IPS-NIHi7 (cell line): ENCODE measurements at regions not wholly inside any gene's neighbourhood (a gene's known extent, or its start where the extent isn't known, plus 50 kb on each side); places are given as distances from the start of the nearest gene placed in this dataset.

ENCODE experiments used
- DNase-seq: peaks from one replicate; pipeline ENCODE4 v3.0.0; 2012; ENCODE audit warnings: mixed read lengths; ENCODE audit errors: extremely low spot score

DNA sequence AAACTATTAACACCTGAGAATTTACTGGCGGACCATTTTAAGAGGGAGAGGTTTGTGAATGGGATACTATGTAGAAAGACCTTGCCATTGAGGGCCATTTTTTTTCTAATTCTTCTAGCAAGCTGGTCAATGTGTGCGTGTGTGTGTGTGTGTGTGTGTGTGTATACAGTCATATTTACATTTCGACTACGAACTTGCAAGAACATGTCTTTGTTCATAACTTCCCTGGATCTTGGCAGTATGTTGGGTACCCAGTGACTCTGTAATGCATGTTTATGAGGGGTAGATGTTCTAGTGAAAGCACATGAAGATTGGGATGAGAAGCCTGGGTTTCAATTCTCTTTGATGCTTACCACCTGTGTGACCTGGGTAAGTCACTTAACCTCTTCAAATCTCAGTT lies 133.6 kb downstream of the UBE2E3 start:
- DNase-seq = no peak

DNA sequence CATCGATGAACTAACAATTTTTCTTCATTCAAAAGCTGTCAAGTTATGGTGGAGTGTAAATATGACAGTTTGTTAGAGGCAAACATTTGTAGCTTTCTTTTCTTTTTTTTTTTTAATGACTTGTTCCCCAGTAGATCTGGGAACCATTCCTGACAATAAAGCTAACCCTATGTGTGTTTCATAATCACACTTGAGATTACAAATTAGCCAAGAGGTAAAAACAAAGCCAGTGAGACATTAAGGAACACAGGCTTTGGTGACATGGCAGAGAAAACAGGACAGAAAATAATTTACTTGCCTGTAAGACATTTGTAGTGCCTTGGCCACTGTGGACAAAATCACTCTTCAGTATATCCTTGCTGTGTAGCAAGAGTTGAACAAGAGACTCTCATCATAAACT lies 135.9 kb downstream of the UBE2E3 start:
- DNase-seq = no peak

GRCh38 chr2:181117206-181117925 lies 137.0 kb downstream of the UBE2E3 start:
- no peak for DNase-seq

DNA sequence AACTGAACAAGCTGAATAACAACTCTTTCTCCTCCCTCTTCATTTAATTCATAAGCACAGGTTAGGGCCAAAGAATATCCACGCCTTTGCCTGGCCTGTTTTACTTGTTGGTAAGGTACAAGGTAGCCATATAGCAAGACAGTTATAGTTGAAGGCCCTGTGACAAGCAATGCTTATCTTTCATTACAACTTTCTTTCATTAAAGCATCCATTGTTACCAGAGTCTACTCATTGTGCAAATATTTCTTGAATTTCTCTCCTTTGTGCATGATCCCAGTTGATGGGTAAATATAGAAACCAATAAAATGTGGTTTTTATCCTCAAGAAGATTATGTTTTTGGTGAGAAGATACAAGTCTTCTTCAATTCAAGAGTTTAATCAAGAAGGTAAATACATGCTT lies 140.2 kb downstream of the UBE2E3 start:
- no peak for DNase-seq

DNA sequence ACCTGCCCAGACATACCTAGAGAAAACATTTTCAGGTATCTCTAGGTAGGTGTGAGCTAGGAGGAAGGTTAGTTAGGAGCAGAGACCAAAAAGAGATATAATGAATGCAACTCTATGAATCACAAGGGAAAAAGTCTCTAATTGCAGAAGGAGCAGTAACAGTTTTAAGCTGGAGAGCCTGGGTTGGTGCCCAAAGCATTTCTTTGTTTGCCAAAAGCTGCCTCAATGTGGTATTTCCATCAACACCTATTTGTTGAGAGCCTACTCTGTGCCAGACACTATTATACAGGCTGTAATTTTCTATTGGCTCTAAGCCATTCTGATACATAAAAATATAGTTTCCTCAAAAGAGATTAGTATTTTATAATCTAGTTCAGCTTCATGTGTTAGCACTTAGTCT lies 141.6 kb downstream of the UBE2E3 start:
- DNase-seq = no peak

- no peak for DNase-seq
Measured at GRCh38 chr2:181122601-181123000, 142.2 kb downstream of the UBE2E3 start.

DNA sequence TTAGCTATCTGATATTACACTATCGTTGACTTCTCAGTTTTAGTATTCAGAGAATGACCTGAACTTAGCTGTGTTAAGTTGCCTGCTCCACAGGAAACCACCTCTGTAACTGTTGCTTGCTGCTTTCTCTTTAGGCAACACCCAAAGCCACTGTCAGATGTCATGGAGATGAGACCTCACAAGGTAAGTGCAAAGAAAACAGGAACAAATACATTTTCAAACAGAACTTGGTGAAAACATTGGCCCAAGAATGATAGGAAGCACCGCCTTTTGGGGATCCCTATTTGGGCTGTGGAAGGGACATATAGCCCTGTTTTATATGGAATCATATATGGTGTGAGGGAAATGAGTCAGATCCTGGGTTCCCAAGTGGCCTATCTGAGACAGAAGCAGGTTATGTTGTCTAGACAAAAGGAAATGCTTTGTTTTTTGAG lies 143.4 kb downstream of the UBE2E3 start:
- DNase-seq = no peak

DNA sequence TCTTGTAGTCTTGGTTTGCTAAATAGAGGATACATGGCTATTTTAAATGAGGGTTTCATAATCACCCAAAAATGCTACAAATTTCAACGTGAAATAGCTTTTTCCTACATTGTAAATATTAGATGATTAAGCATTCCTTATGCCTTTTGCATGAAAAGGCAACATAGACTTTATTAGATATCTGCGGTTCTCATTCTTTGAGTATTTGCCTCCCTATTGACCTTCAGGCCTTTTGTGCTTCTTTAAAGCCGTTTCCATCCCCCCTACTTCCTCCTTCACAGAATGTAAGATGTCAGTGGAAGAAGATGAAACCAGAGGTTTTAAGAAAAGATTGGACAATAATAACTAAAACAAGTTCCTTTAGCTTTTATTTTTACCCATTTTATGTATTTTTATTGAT lies 144.1 kb downstream of the UBE2E3 start:
- DNase-seq = no peak

DNA sequence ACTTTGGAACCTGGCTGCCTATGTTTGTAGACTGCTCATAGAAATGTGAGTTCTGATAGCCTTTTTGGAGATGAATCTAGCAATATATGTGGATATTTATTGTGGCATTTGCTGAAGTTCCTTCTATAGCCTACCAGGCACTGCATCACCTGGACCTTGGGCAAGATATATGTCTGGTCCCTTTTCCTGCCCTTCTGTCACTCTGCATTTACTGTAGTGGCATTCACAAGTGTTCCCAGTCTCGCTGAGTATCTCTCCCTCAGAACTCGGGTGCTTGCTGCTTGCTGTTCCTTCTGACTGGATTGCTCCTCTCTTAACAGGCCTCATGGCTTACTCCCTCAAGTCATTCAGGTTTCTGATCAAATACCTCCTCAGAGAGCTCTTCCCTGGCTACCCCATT lies 145.0 kb downstream of the UBE2E3 start:
- no peak for DNase-seq

DNA sequence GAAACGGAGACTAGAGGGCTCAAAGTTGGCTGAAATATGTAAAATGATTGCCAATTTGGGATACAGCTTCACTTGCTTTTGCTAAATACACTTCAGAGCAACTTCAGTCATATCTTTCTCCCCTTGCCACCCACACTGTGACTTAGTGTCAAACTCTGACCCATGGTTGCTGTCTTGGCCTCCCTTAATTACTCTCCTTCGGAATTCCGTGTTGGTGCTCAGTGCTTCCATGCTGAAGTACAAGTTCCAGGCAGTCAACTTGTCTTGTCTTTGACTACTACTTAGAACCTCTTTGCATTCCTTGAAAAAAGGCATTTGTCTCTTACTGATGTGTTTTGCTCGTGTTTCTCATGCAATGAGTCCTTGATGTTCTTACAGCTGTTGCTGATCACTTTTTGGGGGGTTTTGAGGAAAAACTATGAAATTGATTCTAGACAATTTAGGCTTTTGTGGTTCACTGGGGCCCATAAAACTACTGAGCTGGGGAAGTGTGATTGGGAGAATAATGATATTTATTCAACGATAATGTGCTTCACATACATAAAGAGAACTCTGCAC lies 146.0 kb downstream of the UBE2E3 start:
- no peak for DNase-seq

DNA sequence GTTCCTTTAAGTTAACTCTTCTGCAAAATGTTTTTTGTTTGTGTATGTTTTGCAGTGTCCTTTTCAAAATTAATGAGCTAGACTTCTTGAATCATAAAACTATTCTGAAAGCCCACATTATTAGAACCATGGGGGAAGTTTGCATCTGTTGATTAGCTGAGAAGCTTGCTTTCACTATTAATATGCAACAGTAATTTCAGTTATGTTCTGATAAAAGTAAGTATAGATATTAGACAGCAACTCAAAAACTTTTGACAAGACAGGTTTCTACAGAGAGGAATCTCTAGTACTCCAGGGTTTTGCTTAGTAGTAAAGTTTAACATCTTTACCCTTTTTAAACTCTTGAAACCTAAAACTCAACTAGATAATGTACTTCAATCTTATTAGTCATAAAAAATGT lies 147.8 kb downstream of the UBE2E3 start:
- DNase-seq = no peak

DNA sequence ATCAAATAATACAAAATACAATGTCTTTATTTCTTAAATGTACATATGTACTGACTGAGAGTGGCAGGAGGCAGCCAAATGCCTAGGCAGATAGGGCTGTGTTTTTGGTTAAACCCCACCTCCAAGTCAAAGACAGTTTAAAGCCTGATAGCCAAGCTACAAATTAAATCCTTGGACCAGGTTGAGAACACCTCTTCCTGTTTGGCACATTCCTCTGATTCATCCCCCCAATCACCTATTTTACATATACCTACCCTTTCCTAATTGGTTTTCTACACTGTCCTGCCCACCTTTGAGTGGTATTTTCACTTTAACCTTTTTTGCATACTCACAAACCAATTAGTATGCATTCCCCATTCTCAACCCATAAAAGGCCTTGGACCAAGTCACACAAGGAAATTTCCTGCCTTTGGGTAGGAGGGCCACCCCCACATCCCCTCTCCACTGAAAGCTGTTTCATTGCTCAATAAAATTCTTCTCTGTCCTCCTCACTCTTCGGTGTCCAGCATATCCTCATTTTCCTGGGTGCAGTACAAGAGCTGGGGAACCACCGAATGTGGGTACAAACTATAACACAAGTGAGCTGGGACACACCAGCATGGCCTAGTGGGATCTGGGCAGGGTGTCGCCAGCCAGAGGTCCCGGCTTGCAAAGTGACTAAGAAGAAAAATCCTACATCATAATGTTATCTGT lies 149.1 kb downstream of the UBE2E3 start:
- no peak for DNase-seq

- DNase-seq = no peak
Measured at GRCh38 chr2:181130686-181131085, 150.3 kb downstream of the UBE2E3 start.

DNA sequence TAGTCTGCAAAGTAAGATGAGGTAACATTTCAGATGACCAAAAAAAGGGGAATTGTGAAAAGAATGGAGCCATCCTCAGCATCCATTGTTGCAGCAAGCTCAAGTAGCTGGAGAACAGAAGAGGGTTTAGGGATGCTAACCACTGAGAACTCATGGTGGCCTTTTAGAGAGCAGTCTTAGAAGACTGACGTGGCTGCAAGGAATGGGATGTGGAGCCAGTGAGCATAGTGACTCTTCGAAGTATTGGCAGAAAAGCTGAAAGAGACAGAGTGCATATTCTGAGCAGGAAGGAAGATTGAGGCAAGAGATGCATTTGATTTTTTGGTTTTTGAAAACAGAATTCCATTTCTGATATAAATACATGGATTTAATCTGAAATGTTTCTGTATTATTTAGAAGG lies 151.2 kb downstream of the UBE2E3 start:
- no peak for DNase-seq

DNA sequence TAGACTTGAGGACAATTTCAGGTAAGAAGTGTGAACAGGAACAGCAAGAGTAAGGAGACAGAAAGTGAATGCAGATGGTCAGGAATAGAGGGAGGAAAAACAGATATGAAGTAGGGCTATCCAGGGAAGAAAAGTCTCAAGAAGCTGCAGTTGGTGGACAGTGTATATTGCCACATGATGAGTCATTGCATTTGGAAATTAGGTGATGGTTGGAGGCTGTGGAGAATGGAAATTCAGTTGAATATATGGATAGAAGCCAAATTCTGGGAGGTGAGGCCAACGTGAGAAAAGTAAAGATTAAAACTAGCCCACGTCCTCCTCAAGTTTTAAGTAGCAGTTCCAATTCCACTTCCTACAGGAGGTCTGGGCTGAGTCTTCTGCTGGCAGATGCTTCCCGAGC lies 158.4 kb downstream of the UBE2E3 start:
- no peak for DNase-seq

GRCh38 chr2:181139831-181140230 lies 159.4 kb downstream of the UBE2E3 start:
- DNase-seq = no peak

GRCh38 chr2:181140414-181140813 lies 160.0 kb downstream of the UBE2E3 start:
- DNase-seq = no peak

DNA sequence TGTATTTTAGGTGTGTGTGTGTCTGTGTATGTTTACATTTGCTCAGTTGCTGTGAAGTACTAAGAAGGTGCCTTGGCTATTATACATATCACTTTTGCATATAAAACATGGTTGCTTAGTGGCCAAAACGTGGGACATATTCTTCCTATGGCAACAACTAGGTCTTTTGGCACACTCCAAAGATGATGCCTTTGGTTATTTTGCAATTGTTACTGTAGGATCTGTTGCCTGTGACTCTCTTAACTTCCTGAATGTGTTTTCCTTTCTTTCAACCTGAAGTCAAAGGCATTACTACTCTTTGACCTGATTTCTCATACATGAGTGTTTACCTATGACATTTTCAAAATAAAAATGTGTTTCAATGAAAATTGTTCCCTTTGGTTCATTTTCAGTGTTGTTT lies 160.5 kb downstream of the UBE2E3 start:
- no peak for DNase-seq

- DNase-seq = no peak
Measured at GRCh38 chr2:181141676-181142075, 161.3 kb downstream of the UBE2E3 start.

DNA sequence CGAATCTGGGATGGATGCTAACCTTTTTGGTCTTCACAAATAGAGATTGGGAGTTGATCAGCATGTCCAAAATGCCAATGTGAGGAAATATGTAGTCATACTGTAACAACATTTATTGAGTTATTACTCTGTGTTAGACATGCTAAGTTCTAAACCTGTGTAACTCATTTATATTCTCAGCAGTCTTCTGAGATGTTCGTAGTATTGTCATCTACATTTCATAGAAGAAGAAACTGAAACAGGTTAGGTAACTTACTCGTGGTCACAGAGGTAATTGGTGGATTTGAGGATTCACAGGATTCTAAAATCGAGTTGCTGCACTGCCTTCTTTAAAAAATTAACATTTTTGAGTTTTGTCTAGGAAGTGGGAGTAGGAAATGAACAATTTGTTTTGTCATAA lies 162.1 kb downstream of the UBE2E3 start:
- no peak for DNase-seq

DNA sequence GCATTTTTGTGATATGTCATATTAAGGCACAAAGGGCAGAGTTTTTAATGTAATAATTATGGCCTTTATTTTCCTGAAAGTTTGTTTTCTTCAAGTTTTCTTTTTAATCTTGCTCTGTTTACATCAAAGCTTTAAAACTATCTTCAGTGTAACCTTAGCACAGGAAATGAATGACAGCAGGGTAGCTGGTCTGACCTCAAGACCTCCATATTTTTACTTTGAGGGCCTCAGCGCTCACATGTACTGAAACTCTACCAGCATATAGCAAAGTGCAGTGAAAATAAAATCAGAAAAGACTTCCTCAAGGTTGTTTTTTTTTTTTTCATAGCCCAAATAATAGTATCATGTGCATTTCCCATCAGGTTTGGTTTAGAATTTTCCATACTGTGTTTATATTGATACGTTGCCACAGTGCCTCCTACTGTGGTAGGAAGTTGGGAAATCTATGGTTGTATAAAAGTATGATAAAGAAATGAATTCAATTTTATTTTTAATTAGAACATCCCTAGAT lies 163.4 kb downstream of the UBE2E3 start:
- no peak for DNase-seq

- no peak for DNase-seq
Measured at GRCh38 chr2:181145645-181146044, 165.2 kb downstream of the UBE2E3 start.

DNA sequence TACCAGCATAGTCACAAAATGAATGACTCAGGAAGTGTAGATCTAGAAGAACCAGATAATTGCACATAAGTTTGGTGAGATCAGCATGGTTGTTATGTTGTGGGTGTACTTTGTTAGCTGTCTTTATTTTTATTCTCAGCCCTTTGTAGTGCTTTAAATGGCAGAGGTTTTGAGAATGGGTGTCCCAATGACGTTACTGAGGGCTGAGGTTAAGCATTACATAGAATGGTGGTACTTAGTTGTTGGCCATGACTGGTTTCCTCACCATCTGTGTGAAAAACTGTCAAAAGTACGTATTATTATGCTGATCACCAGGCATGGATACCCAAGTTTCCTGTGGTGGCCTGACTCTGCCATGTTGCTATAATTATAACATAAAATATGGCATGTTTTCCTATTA lies 165.8 kb downstream of the UBE2E3 start:
- DNase-seq = no peak
